Neuronal stem cell (in vitro differentiated cells): ENCODE measurements at regions not wholly inside any gene's neighbourhood (a gene's known extent, or its start where the extent isn't known, plus 50 kb on each side); places are given as distances from the start of the nearest gene placed in this dataset.

ENCODE experiments used
- DNase-seq: peaks from one replicate; pipeline ENCODE4 v3.0.0-alpha.2; 2013; ENCODE audit warnings: low spot score
- H2AFZ ChIP-seq: one replicate; pipeline ENCODE4 v1.6.1; 2013; ENCODE audit warnings: mild to moderate bottlenecking, low read length, inconsistent platforms
- H2AK5ac ChIP-seq: 2 replicates; pipeline ENCODE4 v1.6.1; 2013; ENCODE audit warnings: low read depth, mild to moderate bottlenecking, inconsistent platforms, low read length, moderate library complexity, mixed read lengths
- H2BK120ac ChIP-seq: 2 replicates; pipeline ENCODE4 v1.6.1; 2013; ENCODE audit warnings: low read depth, mild to moderate bottlenecking, inconsistent platforms, low read length, moderate library complexity, mixed read lengths
- H2BK12ac ChIP-seq: one replicate; pipeline ENCODE4 v1.6.1; 2013; ENCODE audit warnings: low read length, inconsistent platforms
- H2BK15ac ChIP-seq: 2 replicates; pipeline ENCODE4 v1.6.1; 2013; ENCODE audit warnings: mild to moderate bottlenecking, low read length, inconsistent platforms, mixed read lengths
- H2BK5ac ChIP-seq: one replicate; pipeline ENCODE4 v1.6.1; 2013; ENCODE audit warnings: inconsistent platforms, mild to moderate bottlenecking, low read length, moderate library complexity
- H3K14ac ChIP-seq: one replicate; pipeline ENCODE4 v1.6.1; 2013; ENCODE audit warnings: low read length, inconsistent platforms
- H3K18ac ChIP-seq: 2 replicates; pipeline ENCODE4 v1.6.1; 2013; ENCODE audit warnings: low read length, inconsistent platforms
- H3K23ac ChIP-seq: 2 replicates; pipeline ENCODE4 v1.6.1; 2013; ENCODE audit warnings: low read depth, mild to moderate bottlenecking, mixed read lengths, low read length, inconsistent platforms; ENCODE audit not compliant: poor library complexity
- H3K27ac ChIP-seq: replicated peaks from 3 replicates; pipeline ENCODE4 v1.5.1; 2013; ENCODE audit warnings: low read length, inconsistent platforms
- H3K27me3 ChIP-seq, 3 experiments: 2 replicates each; pipeline ENCODE4 v1.6.1; 2013; ENCODE audit warnings: low read length in 3 of 3, mild to moderate bottlenecking in 2 of 3, inconsistent platforms in 1 of 3, low read depth in 1 of 3, mixed read lengths in 1 of 3, moderate library complexity in 1 of 3; ENCODE audit not compliant: control insufficient read depth in 3 of 3, insufficient read depth in 3 of 3
- H3K36me3 ChIP-seq, 2 donors: replicated peaks in 1 of 2; 2 replicates each; pipeline ENCODE4 v1.6.1; 2013; ENCODE audit warnings: low read length in 2 of 2; ENCODE audit not compliant: control insufficient read depth in 2 of 2, insufficient read depth in 2 of 2
- H3K4ac ChIP-seq: 2 replicates; pipeline ENCODE4 v1.6.1; 2013; ENCODE audit warnings: inconsistent platforms, mild to moderate bottlenecking, low read length, moderate library complexity
- H3K4me1 ChIP-seq, 2 donors: 1 replicate in 1 of 2; 2 replicates in 1 of 2; pipeline ENCODE4 v1.6.1; 2013; ENCODE audit warnings: low read length in 2 of 2, low read depth in 1 of 2; ENCODE audit not compliant: control insufficient read depth in 2 of 2, insufficient read depth in 1 of 2
- H3K4me2 ChIP-seq: one replicate; pipeline ENCODE4 v1.6.1; 2013; ENCODE audit warnings: mild to moderate bottlenecking, low read length, inconsistent platforms; ENCODE audit not compliant: insufficient read depth, poor library complexity, severe bottlenecking
- H3K4me3 ChIP-seq, 2 donors: 2 replicates each; pipeline ENCODE4 v1.5.1; 2013; ENCODE audit warnings: low read length in 2 of 2, mild to moderate bottlenecking in 2 of 2, inconsistent platforms in 1 of 2, moderate library complexity in 1 of 2
- H3K79me1 ChIP-seq: one replicate; pipeline ENCODE4 v1.6.1; 2013; ENCODE audit warnings: low read depth, mild to moderate bottlenecking, inconsistent platforms, low read length, moderate library complexity
- H3K9ac ChIP-seq: one replicate; pipeline ENCODE4 v1.6.1; 2013; ENCODE audit warnings: mild to moderate bottlenecking, low read depth, low read length, inconsistent platforms; ENCODE audit not compliant: poor library complexity
- H3K9me3 ChIP-seq, 2 donors: replicated peaks in 1 of 2; 2 replicates each; pipeline versions ENCODE3 to v1.6.1; 2013; ENCODE audit warnings: low read length in 2 of 2, mild to moderate bottlenecking in 2 of 2, inconsistent platforms in 1 of 2, low read depth in 1 of 2, mixed read lengths in 1 of 2, moderate library complexity in 1 of 2; ENCODE audit not compliant: control insufficient read depth in 2 of 2, insufficient read depth in 1 of 2
- H4K8ac ChIP-seq: one replicate; pipeline ENCODE4 v1.6.1; 2013; ENCODE audit warnings: low read depth, mild to moderate bottlenecking, inconsistent platforms, low read length, moderate library complexity
- H4K91ac ChIP-seq: one replicate; pipeline ENCODE4 v1.6.1; 2013; ENCODE audit warnings: low read length, low read depth, mild to moderate bottlenecking, inconsistent platforms; ENCODE audit not compliant: poor library complexity
- WGBS, 2 donors: extraction: QIAGEN DNeasy Blood & Tissue Kit; methylation state at CpG; one replicate each; pipeline ENCODE4 v1.1.7; 2013; ENCODE audit warnings: missing lambda C conversion rate in 2 of 2, mixed read lengths in 1 of 2; ENCODE audit not compliant: insufficient read length in 2 of 2, insufficient replicate concordance in 1 of 2; ENCODE audit errors: extremely low coverage in 2 of 2; 5-methylcytosine and 5-hydroxymethylcytosine counted together

DNA sequence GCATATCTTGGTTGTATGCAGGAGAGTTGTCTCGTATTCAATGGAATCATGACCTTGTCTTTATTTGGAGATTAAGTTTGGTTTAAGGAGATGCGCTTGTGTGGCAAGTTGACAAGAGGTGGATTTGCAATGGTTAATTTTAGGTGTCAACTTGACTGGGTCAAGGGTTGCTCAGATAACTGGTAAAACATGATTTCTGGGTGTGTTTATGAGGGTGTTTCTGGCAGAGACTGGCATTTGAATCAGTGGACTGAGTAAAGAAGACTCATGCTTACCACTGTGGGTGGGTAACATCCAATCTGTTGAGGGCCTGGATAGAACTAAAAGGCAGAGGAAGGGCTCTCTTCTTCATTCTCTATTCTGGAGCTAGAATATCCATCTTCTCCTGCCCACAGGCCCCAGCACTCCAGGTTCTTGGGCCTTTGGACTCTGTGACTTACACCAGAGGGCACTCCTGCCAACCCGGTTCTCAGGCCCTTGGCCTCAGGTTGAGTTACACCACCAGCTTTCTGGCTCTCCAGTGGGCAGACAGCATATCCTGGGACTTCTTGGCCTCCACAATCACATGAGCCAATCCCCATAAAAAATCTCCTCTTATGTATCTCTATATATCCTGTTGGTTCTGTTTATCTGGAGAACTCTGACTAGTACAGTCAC, 141.5 kb upstream of the ARID2 start:
- no peaks in the 10 kb centered on the region for H3K36me3 ChIP-seq

DNA sequence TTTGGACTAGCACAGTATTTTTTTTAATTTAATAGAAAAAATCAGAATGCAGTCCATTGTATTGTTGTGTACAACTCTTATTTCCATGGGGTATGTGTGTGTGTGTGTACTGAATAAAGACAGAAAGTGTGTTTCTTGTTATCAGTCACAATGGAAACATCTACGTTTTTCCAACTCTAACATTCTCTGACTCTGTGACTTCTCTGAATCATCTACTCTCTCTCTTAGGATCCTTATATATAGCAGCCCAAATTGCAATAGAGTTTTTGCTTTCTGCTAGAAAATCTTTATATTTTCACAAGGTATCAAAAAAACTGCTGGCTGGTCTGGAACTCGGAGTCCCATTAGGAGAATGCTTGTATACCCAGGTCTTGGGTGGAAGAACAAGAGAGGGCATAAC, 138.9 kb upstream of the ARID2 start:
- Histone ChIP-seq H3K9ac (no peak overlapping the region), H4K91ac (no peak overlapping the region), H2BK15ac (no peak overlapping the region), H3K4me3 (no peak overlapping the region), H3K4me2 (no peak overlapping the region), H3K14ac (no peak overlapping the region), H4K8ac (no peak overlapping the region), H2BK120ac (no peak overlapping the region), H3K27ac (no peak overlapping the region), H2AK5ac (no peak overlapping the region), H3K36me3 (no peaks in the 10 kb centered on the region), H3K4me1 (no peaks in the 10 kb centered on the region), H3K9me3 (no peaks in the 10 kb centered on the region), H3K27me3 (peaks cover 0 to 2% (median 0%) of the 10 kb centered on the region in 3 experiments), H2AFZ (no peak overlapping the region), H3K4ac (no peak overlapping the region), H3K23ac (no peak overlapping the region), H2BK12ac (no peak overlapping the region), H3K18ac (no peak overlapping the region), H3K79me1 (peaks cover 2% of the 10 kb centered on the region), H2BK5ac (no peak overlapping the region)
- DNase-seq: no peak
- WGBS, 2 donors: no CpG with 5 or more reads among the region's 2 CpGs

More for the DNA sequence above, 141.5 kb upstream of the ARID2 start:
- Histone ChIP-seq H2BK15ac (no peak overlapping the region), H2AK5ac (no peak overlapping the region), H3K4me1 (no peaks in the 10 kb centered on the region), H2BK12ac (no peak overlapping the region), H4K91ac (no peak overlapping the region), H3K23ac (no peak overlapping the region), H3K4ac (no peak overlapping the region), H3K4me2 (no peak overlapping the region), H4K8ac (no peak overlapping the region), H3K9me3 (no peaks in the 10 kb centered on the region), H3K18ac (no peak overlapping the region), H3K79me1 (peaks cover 2% of the 10 kb centered on the region), H2AFZ (no peak overlapping the region), H3K4me3 (no peak overlapping the region), H3K27ac (no peak overlapping the region), H2BK120ac (no peak overlapping the region), H3K9ac (no peak overlapping the region), H2BK5ac (no peak overlapping the region), H3K14ac (no peak overlapping the region), H3K27me3 (peaks cover 0 to 2% (median 0%) of the 10 kb centered on the region in 3 experiments)
- DNase-seq: no peak
- WGBS, 2 donors: no CpG with 5 or more reads among the region's 3 CpGs

DNA sequence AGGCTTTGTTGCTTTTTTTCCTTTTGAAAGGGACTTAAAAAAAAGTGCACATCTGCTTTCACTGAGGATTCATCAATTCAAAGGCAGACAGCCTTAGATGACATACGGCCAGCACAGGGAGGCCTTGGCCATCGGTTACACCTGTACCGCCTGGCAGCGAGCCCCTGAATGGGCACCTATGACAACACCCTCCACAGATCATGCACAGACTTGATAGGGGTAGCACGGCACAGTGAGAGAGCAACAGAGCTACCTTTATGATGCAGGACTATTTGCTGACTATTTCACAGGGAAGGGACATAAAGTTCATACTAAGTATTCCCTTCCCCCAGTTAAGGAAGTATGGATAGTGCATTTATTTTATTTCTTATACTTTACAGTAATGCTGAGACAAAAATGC, 137.9 kb upstream of the ARID2 start:
- no peak overlapping the region for H3K27ac ChIP-seq
- H2BK120ac ChIP-seq: no peak overlapping the region
- H2BK5ac ChIP-seq: no peak overlapping the region
- no peak overlapping the region for H3K23ac ChIP-seq
- H4K91ac ChIP-seq: no peak overlapping the region
- no peak overlapping the region for H2AK5ac ChIP-seq
- no peaks in the 10 kb centered on the region for H3K36me3 ChIP-seq
- H3K14ac ChIP-seq: no peak overlapping the region
- no peak overlapping the region for H3K4me2 ChIP-seq
- no peak overlapping the region for H3K4me3 ChIP-seq
- H4K8ac ChIP-seq: no peak overlapping the region
- H3K4ac ChIP-seq: no peak overlapping the region
- no peaks in the 10 kb centered on the region for H3K9me3 ChIP-seq
- H3K27me3 ChIP-seq: peaks cover 0 to 2% (median 0%) of the 10 kb centered on the region in 3 experiments
- peaks cover 2% of the 10 kb centered on the region for H3K79me1 ChIP-seq
- no CpG with 5 or more reads among the region's 5 CpGs for WGBS, 2 donors
- H2AFZ ChIP-seq: no peak overlapping the region
- no peak for DNase-seq
- no peak overlapping the region for H3K9ac ChIP-seq
- H3K18ac ChIP-seq: peak overlapping the region; percentile 11
- H2BK12ac ChIP-seq: no peak overlapping the region
- H3K4me1 ChIP-seq: no peaks in the 10 kb centered on the region
- no peak overlapping the region for H2BK15ac ChIP-seq

DNA sequence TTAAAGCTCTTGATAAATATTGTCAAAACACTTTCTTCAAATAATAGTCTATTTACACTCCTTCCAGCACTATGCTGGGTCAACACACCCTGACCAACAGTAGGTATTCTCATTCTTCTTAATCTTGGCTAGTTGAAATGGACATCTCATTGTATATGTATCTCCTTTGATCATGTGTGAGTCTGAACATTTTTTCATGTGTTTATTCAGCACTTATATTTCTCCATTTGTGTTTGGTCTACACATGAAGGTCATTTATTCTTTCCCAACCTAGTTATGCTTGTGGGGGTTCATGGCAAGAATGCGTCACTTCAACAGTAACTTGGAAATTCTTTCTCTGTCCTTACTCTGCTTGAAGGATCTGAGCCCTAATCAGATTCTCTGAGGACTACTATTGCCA, 133.1 kb upstream of the ARID2 start:
- no peak overlapping the region for H3K4me3 ChIP-seq
- H3K14ac ChIP-seq: no peak overlapping the region
- H2BK120ac ChIP-seq: no peak overlapping the region
- H4K8ac ChIP-seq: no peak overlapping the region
- no peak overlapping the region for H2BK15ac ChIP-seq
- H2AFZ ChIP-seq: no peak overlapping the region
- H3K9me3 ChIP-seq: no peaks in the 10 kb centered on the region
- H3K27me3 ChIP-seq: no peaks in the 10 kb centered on the region
- no peak overlapping the region for H3K4ac ChIP-seq
- H2BK12ac ChIP-seq: no peak overlapping the region
- no peak overlapping the region for H3K18ac ChIP-seq
- H2AK5ac ChIP-seq: no peak overlapping the region
- peaks cover 2% of the 10 kb centered on the region for H3K79me1 ChIP-seq
- no peak overlapping the region for H4K91ac ChIP-seq
- no peaks in the 10 kb centered on the region for H3K36me3 ChIP-seq
- no peak overlapping the region for H2BK5ac ChIP-seq
- no peak overlapping the region for H3K4me2 ChIP-seq
- no peaks in the 10 kb centered on the region for H3K4me1 ChIP-seq
- no peak overlapping the region for H3K9ac ChIP-seq
- WGBS, 2 donors: no CpG with 5 or more reads among the region's 1 CpG
- no peak overlapping the region for H3K23ac ChIP-seq
- no peak overlapping the region for H3K27ac ChIP-seq
- no peak for DNase-seq
